ENCODE measurements at regions not wholly inside any gene's neighbourhood (a gene's known extent, or its start where the extent isn't known, plus 50 kb on each side); places are given as distances from the start of the nearest gene placed in this dataset.

GRCh38 chr20:60132827-60133670, 174.8 kb downstream of the CDH26 start:
- CTCF ChIA-PET = no interaction called here
- ATAC-seq = no peak
- H4K20me1 ChIP-seq (ENCODE audit: low read length) = no peaks in the 10 kb centered on the region
- H3K9ac ChIP-seq (ENCODE audit: low read length) = no peak overlapping the region
- H3K9me3 ChIP-seq (ENCODE audit: low read length) = no peaks in the 10 kb centered on the region
- intact Hi-C loops (cut with micrococcal nuclease) = no loop called here
- no peak overlapping the region for H3K4me3 ChIP-seq (ENCODE audit: low read length)
- H3K9me2 ChIP-seq (replicated peaks; ENCODE audit: low read length) = no peaks in the 10 kb centered on the region
- no peak overlapping the region for H2AFZ ChIP-seq (ENCODE audit: low read length)
- no peaks in the 10 kb centered on the region for H3F3A ChIP-seq (ENCODE audit: low read length, unreplicated experiment)
- TF ChIP-seq CTCF (conservative IDR thresholded peaks at IDR 0.05; ENCODE audit: low read depth, low read length) (no peak), EZH2phosphoT487 (IDR thresholded peaks at IDR 0.05; ENCODE audit: borderline replicate concordance, low read length) (no peak), EZH2 (IDR thresholded peaks at IDR 0.05; ENCODE audit: low read length, unreplicated experiment) (no peak)
- no peaks in the 10 kb centered on the region for H3K79me2 ChIP-seq (ENCODE audit: low read length)
- no peak overlapping the region for H3K4me2 ChIP-seq (ENCODE audit: low read length)
- BruUV-seq (replicated peaks) = no TSS peak
- POLR2A ChIA-PET (ENCODE audit: unreplicated experiment) = no interaction called here
- no peaks in the 10 kb centered on the region for H3K4me1 ChIP-seq (ENCODE audit: insufficient read depth, low read length)
- peaks cover 8% of the 10 kb centered on the region; the same call in 1 of the 2 replicates for H3K27me3 ChIP-seq (ENCODE audit: low read length)
- DNase-seq = no peak
- no peaks in the 10 kb centered on the region for H3K36me3 ChIP-seq (ENCODE audit: low read depth, low read length)
- H3K27ac ChIP-seq (ENCODE audit: low read length) = no peak overlapping the region

- no peaks in the 10 kb centered on the region for H3K9me2 ChIP-seq (replicated peaks; ENCODE audit: low read length)
- no peaks in the 10 kb centered on the region for H3F3A ChIP-seq (ENCODE audit: low read length, unreplicated experiment)
- peaks cover 21% of the 10 kb centered on the region for H3K27me3 ChIP-seq (ENCODE audit: low read length)
- TF ChIP-seq EZH2phosphoT487 (IDR thresholded peaks at IDR 0.05; ENCODE audit: borderline replicate concordance, low read length) = no peak
- TF ChIP-seq EZH2 (IDR thresholded peaks at IDR 0.05; ENCODE audit: low read length, unreplicated experiment) = no peak
- TF ChIP-seq CTCF (conservative IDR thresholded peaks at IDR 0.05; ENCODE audit: low read depth, low read length) = no peak
- intact Hi-C loops (cut with micrococcal nuclease) = no loop called here
- no peaks in the 10 kb centered on the region for H3K4me1 ChIP-seq (ENCODE audit: insufficient read depth, low read length)
- H2AFZ ChIP-seq (ENCODE audit: low read length) = no peak overlapping the region
- H3K9me3 ChIP-seq (ENCODE audit: low read length) = no peaks in the 10 kb centered on the region
- H3K79me2 ChIP-seq (ENCODE audit: low read length) = no peaks in the 10 kb centered on the region
- no peak overlapping the region for H3K9ac ChIP-seq (ENCODE audit: low read length)
- H3K27ac ChIP-seq (ENCODE audit: low read length) = no peak overlapping the region
- H4K20me1 ChIP-seq (ENCODE audit: low read length) = no peaks in the 10 kb centered on the region
- BruUV-seq (replicated peaks) = no TSS peak
- POLR2A ChIA-PET (ENCODE audit: unreplicated experiment) = no interaction called here
- H3K4me3 ChIP-seq (ENCODE audit: low read length) = no peak overlapping the region
- H3K4me2 ChIP-seq (ENCODE audit: low read length) = no peak overlapping the region
- no peak for DNase-seq
- CTCF ChIA-PET = no interaction called here
- H3K36me3 ChIP-seq (ENCODE audit: low read depth, low read length) = no peaks in the 10 kb centered on the region
- no peak for ATAC-seq
Measured at GRCh38 chr20:60135276-60135675, 177.1 kb downstream of the CDH26 start.

GRCh38 chr20:60136645-60137401, 178.6 kb downstream of the CDH26 start:
- H2AFZ ChIP-seq (ENCODE audit: low read length) = no peak overlapping the region
- ChIA-PET POLR2A (ENCODE audit: unreplicated experiment) (no interaction called here), CTCF (no interaction called here)
- H3F3A ChIP-seq (ENCODE audit: low read length, unreplicated experiment) = no peaks in the 10 kb centered on the region
- peaks cover 15% of the 10 kb centered on the region for H3K27me3 ChIP-seq (ENCODE audit: low read length)
- no peaks in the 10 kb centered on the region for H3K9me2 ChIP-seq (replicated peaks; ENCODE audit: low read length)
- intact Hi-C loops (cut with micrococcal nuclease) = no loop called here
- H3K27ac ChIP-seq (ENCODE audit: low read length) = no peak overlapping the region
- TF ChIP-seq EZH2phosphoT487 (IDR thresholded peaks at IDR 0.05; ENCODE audit: borderline replicate concordance, low read length) = no peak
- TF ChIP-seq EZH2 (IDR thresholded peaks at IDR 0.05; ENCODE audit: low read length, unreplicated experiment) = no peak
- TF ChIP-seq CTCF (conservative IDR thresholded peaks at IDR 0.05; ENCODE audit: low read depth, low read length) = no peak
- no peaks in the 10 kb centered on the region for H3K4me1 ChIP-seq (ENCODE audit: insufficient read depth, low read length)
- DNase-seq (no peak), ATAC-seq (no peak)
- no peaks in the 10 kb centered on the region for H3K79me2 ChIP-seq (ENCODE audit: low read length)
- no peaks in the 10 kb centered on the region for H3K9me3 ChIP-seq (ENCODE audit: low read length)
- no peaks in the 10 kb centered on the region for H3K36me3 ChIP-seq (ENCODE audit: low read depth, low read length)
- no TSS peak for BruUV-seq (replicated peaks)
- H3K4me3 ChIP-seq (ENCODE audit: low read length) = no peak overlapping the region
- no peak overlapping the region for H3K9ac ChIP-seq (ENCODE audit: low read length)
- no peaks in the 10 kb centered on the region for H4K20me1 ChIP-seq (ENCODE audit: low read length)
- H3K4me2 ChIP-seq (ENCODE audit: low read length) = no peak overlapping the region
